ENCODE measurements at regions not wholly inside any gene's neighbourhood (a gene's known extent, or its start where the extent isn't known, plus 50 kb on each side); places are given as distances from the start of the nearest gene placed in this dataset.

DNA sequence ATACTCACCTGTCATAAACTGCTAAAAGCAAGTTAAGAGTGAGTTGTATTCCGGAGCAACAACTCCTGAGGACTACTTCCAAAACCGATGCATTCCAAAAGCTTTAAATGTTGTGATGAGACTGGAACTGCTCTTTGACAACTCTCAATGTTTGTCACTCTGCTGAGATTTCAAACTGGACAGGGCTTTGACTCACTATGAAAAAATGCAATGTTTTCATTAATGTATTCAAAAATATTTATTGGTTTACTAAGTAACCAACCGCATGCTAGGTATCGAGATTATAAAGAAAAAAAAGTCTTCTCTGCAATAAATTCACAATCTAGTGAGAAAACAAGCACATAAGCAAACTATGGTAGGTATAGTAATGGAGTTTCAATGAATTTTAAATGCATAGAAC, 107.9 kb upstream of the GNAI1 start:
- TF ChIP-seq, protein P1, sequence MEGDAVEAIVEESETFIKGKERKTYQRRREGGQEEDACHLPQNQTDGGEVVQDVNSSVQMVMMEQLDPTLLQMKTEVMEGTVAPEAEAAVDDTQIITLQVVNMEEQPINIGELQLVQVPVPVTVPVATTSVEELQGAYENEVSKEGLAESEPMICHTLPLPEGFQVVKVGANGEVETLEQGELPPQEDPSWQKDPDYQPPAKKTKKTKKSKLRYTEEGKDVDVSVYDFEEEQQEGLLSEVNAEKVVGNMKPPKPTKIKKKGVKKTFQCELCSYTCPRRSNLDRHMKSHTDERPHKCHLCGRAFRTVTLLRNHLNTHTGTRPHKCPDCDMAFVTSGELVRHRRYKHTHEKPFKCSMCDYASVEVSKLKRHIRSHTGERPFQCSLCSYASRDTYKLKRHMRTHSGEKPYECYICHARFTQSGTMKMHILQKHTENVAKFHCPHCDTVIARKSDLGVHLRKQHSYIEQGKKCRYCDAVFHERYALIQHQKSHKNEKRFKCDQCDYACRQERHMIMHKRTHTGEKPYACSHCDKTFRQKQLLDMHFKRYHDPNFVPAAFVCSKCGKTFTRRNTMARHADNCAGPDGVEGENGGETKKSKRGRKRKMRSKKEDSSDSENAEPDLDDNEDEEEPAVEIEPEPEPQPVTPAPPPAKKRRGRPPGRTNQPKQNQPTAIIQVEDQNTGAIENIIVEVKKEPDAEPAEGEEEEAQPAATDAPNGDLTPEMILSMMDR (IDR thresholded peaks at IDR 0.05; ENCODE audit: low read length): no peak
- TF ChIP-seq EZH2 (optimal IDR thresholded peaks at IDR 0.05; ENCODE audit: low read depth, low read length): no peak
- TF ChIP-seq EZH2phosphoT487 (IDR thresholded peaks at IDR 0.05; ENCODE audit: low read length): no peak
